H1 (cell line): ENCODE measurements at regions not wholly inside any gene's neighbourhood (a gene's known extent, or its start where the extent isn't known, plus 50 kb on each side); places are given as distances from the start of the nearest gene placed in this dataset.

Experiments used
- CTCF ChIA-PET: fragments of 300-600 bp; sonication (Branson Sonifier 250); formaldehyde crosslinking; loops from one replicate; lab custom pipeline; 2021; ENCODE audit not compliant: partially characterized antibody; lab: Charles Lee
- POLR2A ChIA-PET: fragments of 300-600 bp; sonication (Branson Sonifier 250); formaldehyde crosslinking; loops from one replicate; lab custom pipeline; 2021; ENCODE audit warnings: inconsistent platforms; ENCODE audit not compliant: partially characterized antibody; lab: Charles Lee
- DNase-seq, 2 experiments: peaks; one replicate each; pipeline versions ENCODE4 v3.0.0 to v3.0.0-alpha.2; 2010 to 2022; ENCODE audit warnings: low spot score in 2 of 2, low read depth in 1 of 2, mixed read lengths in 1 of 2
- FAIRE-seq: peaks from 2 replicates; lab custom pipeline; 2011; peaks lifted over from hg19 to GRCh38; lab: Jason Lieb, UNC
- H2AFZ ChIP-seq: 2 replicates; pipeline ENCODE4 v1.8.1; 2012; ENCODE audit warnings: low read length, inconsistent platforms
- H2AK5ac ChIP-seq: 2 replicates; pipeline ENCODE4 v1.6.1; 2013; ENCODE audit warnings: low read depth, low read length
- H2BK120ac ChIP-seq: replicated peaks from 2 replicates; pipeline ENCODE3; 2013; ENCODE audit warnings: low read depth, low read length, inconsistent platforms
- H2BK12ac ChIP-seq: 2 replicates; pipeline ENCODE4 v1.6.1; 2013; ENCODE audit warnings: low read depth, low read length
- H2BK15ac ChIP-seq: 2 replicates; pipeline ENCODE4 v1.6.1; 2013; ENCODE audit warnings: low read length
- H2BK20ac ChIP-seq: 2 replicates; pipeline ENCODE4 v1.6.1; 2013; ENCODE audit warnings: low read length
- H2BK5ac ChIP-seq: 2 replicates; pipeline ENCODE4 v1.6.1; 2013; ENCODE audit warnings: low read depth, low read length
- H3K14ac ChIP-seq: 2 replicates; pipeline ENCODE4 v1.6.1; 2013; ENCODE audit warnings: inconsistent platforms; ENCODE audit not compliant: insufficient read length
- H3K18ac ChIP-seq: 2 replicates; pipeline ENCODE4 v1.6.1; 2013; ENCODE audit warnings: low read length; ENCODE audit errors: extremely low read depth
- H3K23ac ChIP-seq: 2 replicates; pipeline ENCODE4 v1.6.1; 2013; ENCODE audit warnings: inconsistent platforms; ENCODE audit not compliant: insufficient read length
- H3K23me2 ChIP-seq: 2 replicates; pipeline ENCODE4 v1.6.1; 2013; ENCODE audit warnings: low read depth, low read length
- H3K27ac ChIP-seq: 2 replicates; pipeline ENCODE4 v1.6.1; 2011; ENCODE audit warnings: low read depth, low read length, inconsistent platforms
- H3K27me3 ChIP-seq, 4 experiments: replicated peaks in 1 of 4; 1 replicate in 1 of 4; 2 replicates in 3 of 4; pipeline versions ENCODE4 v1.6.1 to v1.8.1; 2011 to 2013; ENCODE audit warnings: low read length in 3 of 4, mild to moderate bottlenecking in 3 of 4, inconsistent platforms in 2 of 4, mixed read lengths in 2 of 4, moderate library complexity in 1 of 4; ENCODE audit not compliant: control insufficient read depth in 3 of 4, insufficient read depth in 3 of 4; ENCODE audit errors: extremely low read depth in 1 of 4
- H3K36me3 ChIP-seq, 4 experiments: 2 replicates each; pipeline versions ENCODE4 v1.6.1 to v1.8.1; 2011 to 2013; ENCODE audit warnings: mild to moderate bottlenecking in 4 of 4, low read length in 3 of 4, moderate library complexity in 2 of 4, control low read depth in 1 of 4, inconsistent platforms in 1 of 4; ENCODE audit not compliant: insufficient read depth in 4 of 4, control insufficient read depth in 2 of 4
- H3K4ac ChIP-seq: replicated peaks from 2 replicates; pipeline ENCODE3; 2013; ENCODE audit warnings: low read length, low read depth, mixed read lengths, inconsistent platforms; ENCODE audit not compliant: insufficient read length
- H3K4me1 ChIP-seq, 4 experiments: replicated peaks in 1 of 4; 1 replicate in 1 of 4; 2 replicates in 3 of 4; pipeline versions ENCODE4 v1.6.1 to v1.8.1; 2011 to 2013; ENCODE audit warnings: low read length in 3 of 4, inconsistent platforms in 2 of 4, mixed read lengths in 1 of 4; ENCODE audit not compliant: insufficient read depth in 4 of 4, control insufficient read depth in 3 of 4
- H3K4me2 ChIP-seq, 2 experiments: 2 replicates each; pipeline versions ENCODE4 v1.6.1 to v1.8.1; 2011 to 2013; ENCODE audit warnings: low read depth in 2 of 2, low read length in 2 of 2, control low read depth in 1 of 2, inconsistent platforms in 1 of 2, mild to moderate bottlenecking in 1 of 2; ENCODE audit not compliant: insufficient read depth in 1 of 2
- H3K4me3 ChIP-seq, 4 experiments: fragments of 200-600, 300-600 bp in 1 of 4; sonication (generic), shearing (Covaris generic), sonication (Bioruptor Twin) in 1 of 4; 2 replicates each; pipeline versions ENCODE4 v1.5.1 to v1.8.1; 2011 to 2016; ENCODE audit warnings: low read length in 4 of 4, low read depth in 3 of 4, control low read depth in 2 of 4, inconsistent platforms in 2 of 4, mild to moderate bottlenecking in 2 of 4, mixed read lengths in 1 of 4, moderate library complexity in 1 of 4; ENCODE audit not compliant: insufficient read depth in 2 of 4; ENCODE audit errors: extremely low read depth in 1 of 4
- H3K56ac ChIP-seq: replicated peaks from 2 replicates; pipeline ENCODE3; 2013; ENCODE audit warnings: low read depth, mild to moderate bottlenecking, mixed read lengths, low read length, inconsistent platforms; ENCODE audit not compliant: insufficient read length
- H3K79me1 ChIP-seq: 2 replicates; pipeline ENCODE4 v1.6.1; 2013; ENCODE audit warnings: low read depth, low read length, control low read depth
- H3K79me2 ChIP-seq, 2 experiments: 2 replicates each; pipeline versions ENCODE4 v1.6.1 to v1.8.1; 2012 to 2013; ENCODE audit warnings: low read length in 2 of 2, mild to moderate bottlenecking in 2 of 2, inconsistent platforms in 1 of 2; ENCODE audit not compliant: insufficient read depth in 2 of 2, control insufficient read depth in 1 of 2
- H3K9ac ChIP-seq, 4 experiments: replicated peaks in 1 of 4; 1 replicate in 1 of 4; 2 replicates in 3 of 4; pipeline versions ENCODE4 v1.6.1 to v1.8.1; 2011 to 2013; ENCODE audit warnings: low read depth in 3 of 4, low read length in 3 of 4, control low read depth in 2 of 4, mild to moderate bottlenecking in 2 of 4, moderate library complexity in 2 of 4, inconsistent platforms in 1 of 4; ENCODE audit errors: extremely low read depth in 1 of 4
- H3K9me3 ChIP-seq, 2 experiments: 2 replicates each; pipeline versions ENCODE4 v1.6.1 to v1.8.1; 2012 to 2013; ENCODE audit warnings: mild to moderate bottlenecking in 2 of 2, moderate library complexity in 2 of 2, control low read depth in 1 of 2, inconsistent platforms in 1 of 2, low read depth in 1 of 2, low read length in 1 of 2, mixed read lengths in 1 of 2; ENCODE audit not compliant: insufficient read depth in 2 of 2
- H4K20me1 ChIP-seq, 2 experiments: replicated peaks in 1 of 2; 2 replicates each; pipeline versions ENCODE3 to v1.8.1; 2011 to 2013; ENCODE audit warnings: inconsistent platforms in 2 of 2, low read length in 2 of 2, mild to moderate bottlenecking in 1 of 2; ENCODE audit not compliant: insufficient read depth in 2 of 2, control insufficient read depth in 1 of 2
- H4K5ac ChIP-seq: 2 replicates; pipeline ENCODE4 v1.6.1; 2013; ENCODE audit warnings: low read length, low read depth, mixed read lengths, inconsistent platforms; ENCODE audit not compliant: insufficient read length
- H4K8ac ChIP-seq: 2 replicates; pipeline ENCODE4 v1.8.0; 2013; ENCODE audit warnings: mild to moderate bottlenecking, moderate library complexity, low read length, inconsistent platforms; ENCODE audit not compliant: insufficient read depth; ENCODE audit errors: extremely low read depth
- H4K91ac ChIP-seq: replicated peaks from 2 replicates; pipeline ENCODE3; 2013; ENCODE audit warnings: low read length, mixed read lengths, inconsistent platforms; ENCODE audit not compliant: insufficient read length
- ASH2L ChIP-seq: fragments of 200-600, 300-600 bp; sonication (generic); IDR thresholded peaks from one replicate; pipeline ENCODE4 v1.7.1; 2017; ENCODE audit warnings: low read length
- BCL11A ChIP-seq, 2 experiments: IDR thresholded peaks; one replicate each; pipeline ENCODE4 v1.6.1; 2011; ENCODE audit warnings: low read depth in 2 of 2, low read length in 2 of 2, mild to moderate bottlenecking in 2 of 2
- CBX8 ChIP-seq: fragments of 300-800, 300-1000 bp; sonication (generic); IDR thresholded peaks from 2 replicates; pipeline ENCODE4 v1.7.1; 2016; ENCODE audit warnings: low read depth, low read length, borderline replicate concordance
- CHD1 ChIP-seq: IDR thresholded peaks from 2 replicates; pipeline ENCODE4 v1.6.1; 2012; ENCODE audit warnings: low read depth, low read length, improper control_type of control experiment
- CTBP2 ChIP-seq: IDR thresholded peaks from 2 replicates; pipeline ENCODE4 v1.7.0; 2011; ENCODE audit warnings: borderline replicate concordance, mild to moderate bottlenecking, moderate library complexity, mixed read lengths, low read length; ENCODE audit not compliant: insufficient read depth, insufficient read length
- E2F6 ChIP-seq: IDR thresholded peaks from 2 replicates; pipeline ENCODE4 v1.6.1; 2012; ENCODE audit warnings: inconsistent platforms
- RFX5 ChIP-seq: IDR thresholded peaks from 2 replicates; pipeline ENCODE4 v1.6.1; 2011; ENCODE audit warnings: low read depth, low read length, improper control_type of control experiment, borderline replicate concordance
- SIX5 ChIP-seq: IDR thresholded peaks from 2 replicates; pipeline ENCODE4 v1.6.1; 2011; ENCODE audit warnings: mild to moderate bottlenecking, low read depth, low read length
- SP2 ChIP-seq: IDR thresholded peaks from 2 replicates; pipeline ENCODE4 v1.6.1; 2012; ENCODE audit warnings: mild to moderate bottlenecking, low read length, inconsistent platforms
- SP4 ChIP-seq: IDR thresholded peaks from 2 replicates; pipeline ENCODE4 v1.6.1; 2012; ENCODE audit warnings: low read length, inconsistent platforms
- SRF ChIP-seq: IDR thresholded peaks from 2 replicates; pipeline ENCODE4 v1.6.1; 2011; ENCODE audit warnings: mild to moderate bottlenecking, low read depth, low read length, moderate library complexity
- TCF12 ChIP-seq: IDR thresholded peaks from 2 replicates; pipeline ENCODE4 v1.6.1; 2011; ENCODE audit warnings: low read depth, mild to moderate bottlenecking, low read length
- WGBS, 2 experiments: shearing (Covaris generic) in 1 of 2; methylation state at CpG; one replicate each; pipeline versions ENCODE4 v1.1.6 to v1.1.7; 2013 to 2015; ENCODE audit warnings: low lambda C conversion rate in 2 of 2, mixed read lengths in 2 of 2, inconsistent platforms in 1 of 2, low coverage in 1 of 2, missing lambda C conversion rate in 1 of 2; ENCODE audit not compliant: insufficient replicate concordance in 2 of 2, insufficient coverage in 1 of 2, insufficient read length in 1 of 2; ENCODE audit errors: extremely low coverage in 1 of 2, missing lambda C conversion rate in 1 of 2; 5-methylcytosine and 5-hydroxymethylcytosine counted together

- Histone ChIP-seq H2AK5ac (no peak overlapping the region), H4K91ac (no peak overlapping the region), H2BK20ac (no peak overlapping the region), H3K23ac (no peak overlapping the region), H4K20me1 (no peaks in the 10 kb centered on the region), H3K9me3 (no peaks in the 10 kb centered on the region), H3K9ac (no peak overlapping the region), H3K4ac (no peak overlapping the region), H3K18ac (no peak overlapping the region), H3K27ac (no peak overlapping the region), H3K4me1 (no peaks in the 10 kb centered on the region), H3K36me3 (no peaks in the 10 kb centered on the region), H3K79me1 (no peaks in the 10 kb centered on the region), H2BK5ac (no peak overlapping the region), H2AFZ (no peak overlapping the region), H4K8ac (no peak overlapping the region), H3K4me3 (no peak overlapping the region), H4K5ac (no peak overlapping the region), H2BK12ac (no peak overlapping the region), H3K27me3 (no peaks in the 10 kb centered on the region), H2BK15ac (no peak overlapping the region), H2BK120ac (no peak overlapping the region), H3K14ac (no peak overlapping the region), H3K4me2 (no peak overlapping the region), H3K56ac (no peak overlapping the region), H3K23me2 (no peaks in the 10 kb centered on the region), H3K79me2 (no peaks in the 10 kb centered on the region)
- 80% methylated on average over 1 of the region's 1 CpG; no CpG with 5 or more reads in 1 of the 2 experiments for WGBS, 2 experiments
- FAIRE-seq (no peak), DNase-seq (no peak)
- CTCF ChIA-PET = no interaction called here
- POLR2A ChIA-PET = no interaction called here
- TF ChIP-seq SRF = no peak
- no peak for TF ChIP-seq SIX5
- no peak for TF ChIP-seq CTBP2
- TF ChIP-seq RFX5 = no peak
- no peak for TF ChIP-seq CHD1
- no peak for TF ChIP-seq BCL11A (IDR thresholded peaks at IDR 0.05; ENCODE audit: low read depth in 2 of 2, low read length in 2 of 2)
- TF ChIP-seq SP4 = no peak
- TF ChIP-seq CBX8 = no peak
- TF ChIP-seq E2F6 = no peak
- TF ChIP-seq ASH2L = no peak
- no peak for TF ChIP-seq SP2
- TF ChIP-seq TCF12 = no peak
Observed at GRCh38 chr21:17089091-17089491, 423.8 kb upstream of the CXADR start.
